ENCODE measurements at regions not wholly inside any gene's neighbourhood (a gene's known extent, or its start where the extent isn't known, plus 50 kb on each side); places are given as distances from the start of the nearest gene placed in this dataset.

- no peaks in the 10 kb centered on the region for H3K27me3 ChIP-seq (ENCODE audit: control insufficient read depth, insufficient read depth, low read length)
- H4K20me1 ChIP-seq (ENCODE audit: insufficient read depth, low read length), result no peaks in the 10 kb centered on the region
- no peak overlapping the region for H3K4ac ChIP-seq (ENCODE audit: low read depth, low read length)
- no peak overlapping the region for H3K14ac ChIP-seq (replicated peaks; ENCODE audit: low read depth, low read length)
- no peaks in the 10 kb centered on the region for H3K4me1 ChIP-seq (ENCODE audit: control insufficient read depth, insufficient read depth, low read length)
- H2BK20ac ChIP-seq (ENCODE audit: low read depth, low read length), result no peak overlapping the region
- ChIA-PET POLR2A (ENCODE audit: unreplicated experiment) (no interaction called here), CTCF (no interaction called here)
- H2AFZ ChIP-seq (replicated peaks; ENCODE audit: low read length, poor library complexity), result no peak overlapping the region
- H3K36me3 ChIP-seq (ENCODE audit: control insufficient read depth, insufficient read depth, low read length), result no peaks in the 10 kb centered on the region
- no peak overlapping the region for H2AK5ac ChIP-seq (ENCODE audit: low read depth, low read length)
- no peak overlapping the region for H4K5ac ChIP-seq (ENCODE audit: low read depth, low read length)
- H3K9ac ChIP-seq (ENCODE audit: low read depth, low read length), result no peak overlapping the region
- H3K27ac ChIP-seq (ENCODE audit: insufficient read depth, low read length), result no peak overlapping the region
- H3K4me3 ChIP-seq (ENCODE audit: insufficient read depth, low read depth, low read length), result no peak overlapping the region
- H3K56ac ChIP-seq (ENCODE audit: extremely low read depth, insufficient read depth, low read length), result no peak overlapping the region
- intact Hi-C loops (cut with micrococcal nuclease) (no loop called here), in situ Hi-C loops (cut with MboI; ENCODE audit: low sequenced_read_pairs) (no loop called here), dilution Hi-C loops (cut with HindIII; ENCODE audit: low sequenced_read_pairs, unreplicated experiment) (no loop called here)
- H2AK9ac ChIP-seq (replicated peaks; ENCODE audit: low read depth, low read length, poor library complexity), result no peak overlapping the region
- no CpG with 5 or more reads among the region's 3 CpGs for WGBS, 2 experiments (ENCODE audit: extremely low coverage in 2 of 2, insufficient read length in 1 of 2)
- no peak overlapping the region for H2BK5ac ChIP-seq (ENCODE audit: low read depth, low read length, poor library complexity, severe bottlenecking)
- BruUV-seq (replicated peaks), result no TSS peak
- no peak overlapping the region for H3K23ac ChIP-seq (ENCODE audit: low read depth, low read length)
- no peak for DNase-seq
- H3K9me3 ChIP-seq (ENCODE audit: control insufficient read depth, insufficient read depth, low read length), result peaks cover 2% of the 10 kb centered on the region; the same call in 1 of the 2 replicates
- no peak overlapping the region for H3K4me2 ChIP-seq (ENCODE audit: low read depth, low read length)
- no peak overlapping the region for H3K18ac ChIP-seq (ENCODE audit: low read depth, low read length)
- TF ChIP-seq RCOR1 (IDR thresholded peaks at IDR 0.05; ENCODE audit: insufficient replicate concordance, low read length) (no peak), BHLHE40 (IDR thresholded peaks at IDR 0.05; ENCODE audit: low read depth, low read length) (no peak), USF2 (IDR thresholded peaks at IDR 0.05; ENCODE audit: low read depth, low read length) (no peak), RFX5 (IDR thresholded peaks at IDR 0.05; ENCODE audit: low read depth, low read length) (no peak), FOS (IDR thresholded peaks at IDR 0.05; ENCODE audit: low read depth, low read length) (no peak), POLR2A (IDR thresholded peaks at IDR 0.05; ENCODE audit: low read depth, low read length) (no peak), MAZ (IDR thresholded peaks at IDR 0.05; ENCODE audit: borderline replicate concordance, low read depth, low read length) (no peak), MAFK (IDR thresholded peaks at IDR 0.05; ENCODE audit: low read depth, low read length) (no peak), MXI1 (IDR thresholded peaks at IDR 0.05; ENCODE audit: borderline replicate concordance, low read depth, low read length) (no peak), CTCF (conservative IDR thresholded peaks at IDR 0.05; ENCODE audit: low read depth, low read length) (no peak), RAD21 (IDR thresholded peaks at IDR 0.05; ENCODE audit: low read length) (no peak)
- H2BK120ac ChIP-seq (ENCODE audit: low read depth, low read length), result no peak overlapping the region
- H3K9me1 ChIP-seq (ENCODE audit: insufficient read depth, low read length), result no peaks in the 10 kb centered on the region
- no peak overlapping the region for H4K91ac ChIP-seq (ENCODE audit: insufficient read depth, low read depth, low read length)
- H3K79me1 ChIP-seq (ENCODE audit: low read depth in 1 of 2, low read length in 2 of 2), result no peaks in the 10 kb centered on the region
- no peak overlapping the region for H2BK15ac ChIP-seq (ENCODE audit: low read depth, low read length)
- no peak for ATAC-seq (ENCODE audit: low read depth)
- H4K8ac ChIP-seq (ENCODE audit: low read depth in 2 of 2, low read length in 2 of 2), result no peak overlapping the region
Observed at GRCh38 chr3:25097023-25097422, 331.0 kb upstream of the RARB start.
